Tibial artery (tissue), 4 donors: ENCODE measurements at regions not wholly inside any gene's neighbourhood (a gene's known extent, or its start where the extent isn't known, plus 50 kb on each side); places are given as distances from the start of the nearest gene placed in this dataset.

Experiments used
- DNase-seq, 2 donors: peaks; one replicate each; pipeline ENCODE4 v3.0.0-alpha.2; 2019
- H3K27ac ChIP-seq, 2 donors: fragments of 200-600 bp; sonication (generic) in 1 of 2; 1 replicate in 1 of 2; 2 replicates in 1 of 2; pipeline ENCODE4 v1.5.1; 2018 to 2019; ENCODE audit warnings: mild to moderate bottlenecking in 1 of 2
- H3K27me3 ChIP-seq, 2 donors: fragments of 200-600 bp; sonication (generic) in 1 of 2; one replicate each; pipeline versions ENCODE4 v1.5.1 to v1.6.0; 2016 to 2019
- H3K36me3 ChIP-seq, 3 donors: fragments of 200-600 bp; sonication (generic) in 2 of 3; one replicate each; pipeline ENCODE4 v1.5.1; 2016 to 2019; ENCODE audit warnings: mild to moderate bottlenecking in 2 of 3
- H3K4me1 ChIP-seq, 4 donors: fragments of 200-600 bp; sonication (generic) in 2 of 4; 1 replicate in 3 of 4; 2 replicates in 1 of 4; pipeline ENCODE4 v1.5.1; 2016 to 2019
- H3K4me3 ChIP-seq, 2 donors: fragments of 200-600 bp; sonication (generic) in 1 of 2; 1 replicate in 1 of 2; 2 replicates in 1 of 2; pipeline ENCODE4 v1.5.1; 2018 to 2019; ENCODE audit warnings: mild to moderate bottlenecking in 2 of 2
- H3K9me3 ChIP-seq, 3 donors: fragments of 200-600 bp; sonication (generic) in 1 of 3; one replicate each; pipeline ENCODE4 v1.5.1; 2016 to 2019
- CTCF ChIP-seq, 2 experiments: fragments of 200-600 bp in 1 of 2; fragments of 450-650 bp in 1 of 2; IDR thresholded peaks; one replicate each; pipeline ENCODE4 v1.5.1; 2017 to 2019; ENCODE audit warnings: antibody characterized with exemption in 2 of 2, mild to moderate bottlenecking in 1 of 2, moderate library complexity in 1 of 2
- intact Hi-C: fragments of 100-400 bp; cut with DNase I; formaldehyde crosslinking; loops from one replicate; pipeline ENCODE4 v1.15.0; 2023; ENCODE audit warnings: low total_unique reads

- H3K36me3 ChIP-seq = no peaks in the 10 kb centered on the region
- no peaks in the 10 kb centered on the region for H3K27me3 ChIP-seq
- no peak overlapping the region for H3K27ac ChIP-seq
- DNase-seq = no peak
- no peak overlapping the region for H3K4me3 ChIP-seq
- H3K9me3 ChIP-seq = peaks cover 0 to 10% (median 8%) of the 10 kb centered on the region in 3 donors
- intact Hi-C loops = no loop called here
- no peak for TF ChIP-seq CTCF (IDR thresholded peaks at IDR 0.05)
- no peaks in the 10 kb centered on the region for H3K4me1 ChIP-seq
These were observed 85.5 kb downstream of the RMI2 start for GRCh38 chr16:11430601-11431317.

GRCh38 chr16:11431915-11432465, 86.7 kb downstream of the RMI2 start:
- intact Hi-C loops = no loop called here
- TF ChIP-seq CTCF (IDR thresholded peaks at IDR 0.05) = no peak

GRCh38 chr16:11432856-11433395, 87.7 kb downstream of the RMI2 start:
- TF ChIP-seq CTCF (IDR thresholded peaks at IDR 0.05) = no peak
- Histone ChIP-seq H3K36me3 (no peaks in the 10 kb centered on the region), H3K9me3 (peaks cover 0 to 10% (median 8%) of the 10 kb centered on the region in 3 donors), H3K27me3 (no peaks in the 10 kb centered on the region), H3K4me1 (no peaks in the 10 kb centered on the region), H3K27ac (no peak overlapping the region), H3K4me3 (no peak overlapping the region)
- intact Hi-C loops = no loop called here
- DNase-seq = no peak

More at GRCh38 chr16:11431915-11432465, 86.7 kb downstream of the RMI2 start:
- no peak overlapping the region for H3K4me3 ChIP-seq
- H3K4me1 ChIP-seq = no peaks in the 10 kb centered on the region
- peaks cover 0 to 10% (median 8%) of the 10 kb centered on the region in 3 donors for H3K9me3 ChIP-seq
- H3K36me3 ChIP-seq = no peaks in the 10 kb centered on the region
- H3K27ac ChIP-seq = no peak overlapping the region
- no peak for DNase-seq
- H3K27me3 ChIP-seq = no peaks in the 10 kb centered on the region

GRCh38 chr16:11435576-11435975, 90.3 kb downstream of the RMI2 start:
- Histone ChIP-seq H3K36me3 (peaks cover 0 to 5% (median under 1%) of the 10 kb centered on the region in 3 donors), H3K9me3 (peaks cover 0 to 21% (median 18%) of the 10 kb centered on the region in 3 donors), H3K4me3 (no peak overlapping the region), H3K27ac (no peak overlapping the region), H3K27me3 (no peaks in the 10 kb centered on the region), H3K4me1 (no peaks in the 10 kb centered on the region)
- TF ChIP-seq CTCF (IDR thresholded peaks at IDR 0.05) = no peak
- no peak for DNase-seq
- intact Hi-C loops = no loop called here

- H3K9me3 ChIP-seq = peaks cover 0 to 22% (median 18%) of the 10 kb centered on the region in 3 donors
- peaks cover 5 to 6% (median 5%) of the 10 kb centered on the region in 3 donors for H3K36me3 ChIP-seq
- intact Hi-C loops = no loop called here
- H3K4me3 ChIP-seq = no peak overlapping the region
- no peak overlapping the region for H3K27ac ChIP-seq
- H3K4me1 ChIP-seq = no peaks in the 10 kb centered on the region
- no peak for TF ChIP-seq CTCF (IDR thresholded peaks at IDR 0.05)
- no peaks in the 10 kb centered on the region for H3K27me3 ChIP-seq
- DNase-seq = no peak
These were observed 91.8 kb downstream of the RMI2 start for GRCh38 chr16:11437069-11437468.
